HG03108 (cell line): ENCODE measurements at regions not wholly inside any gene's neighbourhood (a gene's known extent, or its start where the extent isn't known, plus 50 kb on each side); places are given as distances from the start of the nearest gene placed in this dataset.

Experiments used
- ATAC-seq: cut with Tn5 transposase; IDR thresholded peaks from one replicate; pipeline ENCODE4 v1.9.1; 2021; ENCODE audit warnings: moderate library complexity; ENCODE audit not compliant: unreplicated experiment

DNA sequence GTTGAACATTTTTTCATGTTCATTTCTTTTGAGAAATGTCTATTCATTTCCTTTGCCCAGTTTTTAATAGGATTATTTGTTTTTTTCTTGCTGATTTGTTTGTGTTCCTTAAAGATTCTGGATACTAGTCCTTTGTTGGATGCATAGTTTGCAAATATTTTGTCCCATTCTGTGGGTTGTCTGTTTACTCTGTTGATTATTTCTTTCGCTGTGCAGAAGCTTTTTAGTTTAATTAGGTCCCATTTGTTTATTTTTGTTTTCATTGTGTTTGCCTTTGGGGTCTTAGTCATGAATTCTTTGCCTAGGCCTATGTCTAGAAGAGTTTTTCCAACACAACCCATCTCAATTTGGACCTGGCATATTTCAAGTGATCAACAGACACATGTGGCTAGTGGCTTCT, 116.1 kb upstream of the GALNT2 start:
- ATAC-seq, result no peak

DNA sequence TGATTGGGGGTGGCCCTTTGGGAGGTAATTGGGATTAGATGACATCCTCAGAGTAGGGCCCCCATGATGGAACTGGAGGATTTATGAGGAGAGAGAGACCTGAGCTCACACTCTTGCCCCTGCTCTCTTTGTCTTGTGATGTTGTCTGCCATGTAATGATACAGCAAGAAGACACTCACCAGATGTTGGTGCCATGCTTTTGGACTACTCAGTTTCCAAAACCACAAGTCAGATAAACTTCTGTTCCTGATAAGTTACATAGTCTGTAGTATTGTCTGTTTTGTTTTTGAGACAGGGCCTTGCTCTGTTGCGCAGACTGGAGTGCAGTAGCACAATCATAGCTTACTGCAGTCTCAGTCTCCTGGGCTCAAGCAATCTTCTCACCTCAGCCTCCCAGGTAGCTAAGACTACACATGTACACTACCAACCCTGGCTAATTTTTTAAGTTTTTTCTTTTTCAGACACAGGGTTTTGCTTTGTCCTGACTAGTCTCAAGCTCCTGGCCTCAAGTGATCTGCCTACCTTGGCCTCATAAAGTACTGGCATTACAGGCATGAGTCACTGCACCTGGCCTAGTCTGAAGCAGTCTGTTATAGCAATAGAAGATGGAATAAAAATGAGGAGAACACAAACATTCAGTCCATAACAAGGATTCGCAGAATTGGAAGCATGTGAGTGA, 115.0 kb upstream of the GALNT2 start:
- ATAC-seq, result no peak

DNA sequence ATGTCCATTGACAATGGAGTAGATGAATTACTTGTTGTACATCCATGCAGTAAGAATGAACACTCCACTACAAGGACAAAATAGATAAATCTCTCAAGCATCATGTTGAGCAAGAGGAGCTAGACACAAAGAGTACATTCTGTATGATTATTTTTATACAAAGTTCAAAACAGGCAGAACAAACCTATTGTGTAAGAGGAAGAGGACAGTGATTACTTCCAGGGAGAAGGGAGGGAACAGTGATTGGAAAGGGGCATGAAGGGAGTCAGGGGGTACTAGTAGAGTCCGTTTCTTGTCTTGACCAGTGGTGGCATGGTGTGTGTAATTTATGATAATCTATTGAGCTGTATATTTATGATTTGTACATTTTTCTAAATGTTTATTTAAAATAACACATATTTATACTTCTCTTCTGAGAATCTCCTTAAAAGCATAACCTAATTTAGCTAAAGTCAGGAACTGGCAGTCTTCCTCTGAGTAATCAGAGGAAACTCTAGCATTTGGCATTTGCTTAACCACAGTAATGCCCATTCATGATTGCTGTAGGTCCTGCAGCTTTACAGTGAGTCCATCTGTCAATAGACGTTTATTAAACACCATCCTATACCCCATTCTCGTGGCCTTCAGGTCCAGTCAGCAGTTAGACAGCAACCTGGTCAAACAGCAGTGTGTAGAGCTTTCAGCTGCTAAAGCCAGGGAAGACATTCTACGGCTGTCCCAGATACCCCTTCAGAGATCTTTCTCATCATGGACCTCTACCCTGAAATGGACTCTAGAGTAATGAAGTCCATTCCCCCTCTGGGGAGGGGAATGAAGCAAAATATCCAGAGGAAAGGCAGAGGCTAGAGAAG, 114.1 kb upstream of the GALNT2 start:
- ATAC-seq, result no peak

- ATAC-seq, result no peak
Observed at GRCh38 chr1:229953736-229954326, 113.2 kb upstream of the GALNT2 start.

DNA sequence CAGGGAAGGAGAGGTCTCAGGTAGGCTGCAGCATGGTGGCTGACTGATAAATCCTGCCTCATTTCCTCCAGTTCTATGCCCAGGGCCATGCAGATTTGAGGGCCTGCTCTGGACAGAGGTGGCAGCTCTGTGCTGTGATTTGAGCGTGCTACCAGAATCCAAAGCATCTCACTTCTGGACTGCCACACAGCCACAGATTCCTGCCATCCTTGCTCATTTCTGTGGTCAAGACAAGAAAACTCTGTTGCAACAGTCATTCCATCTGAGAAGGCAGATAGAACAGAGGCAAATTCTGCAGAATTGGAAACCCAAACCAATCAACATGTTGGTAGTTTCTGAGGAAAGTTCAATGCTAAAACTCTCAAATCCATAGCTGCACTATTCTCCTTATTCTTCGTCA, 102.8 kb upstream of the GALNT2 start:
- ATAC-seq, result no peak

DNA sequence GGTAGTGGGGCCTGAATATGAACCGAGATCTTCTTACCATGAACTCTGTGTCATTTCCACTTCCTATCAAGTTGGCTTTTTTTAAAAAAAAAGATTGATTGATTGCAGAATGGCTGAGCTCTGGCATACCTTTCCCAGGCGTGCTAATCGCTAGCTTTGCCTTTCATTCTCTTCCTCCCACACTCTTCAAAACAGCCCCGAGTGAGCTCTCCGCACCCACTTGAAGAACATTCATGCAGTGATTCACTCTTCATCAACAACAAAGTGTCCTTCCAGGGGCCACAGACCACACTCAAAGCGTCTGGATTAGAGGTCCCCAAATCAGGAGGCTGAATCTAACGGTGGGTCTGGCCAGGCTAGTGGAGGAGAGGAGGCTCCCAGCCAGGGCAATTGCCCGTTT, 96.3 kb upstream of the GALNT2 start:
- no peak for ATAC-seq

GRCh38 chr1:229971141-229971540, 95.9 kb upstream of the GALNT2 start:
- ATAC-seq, result no peak

DNA sequence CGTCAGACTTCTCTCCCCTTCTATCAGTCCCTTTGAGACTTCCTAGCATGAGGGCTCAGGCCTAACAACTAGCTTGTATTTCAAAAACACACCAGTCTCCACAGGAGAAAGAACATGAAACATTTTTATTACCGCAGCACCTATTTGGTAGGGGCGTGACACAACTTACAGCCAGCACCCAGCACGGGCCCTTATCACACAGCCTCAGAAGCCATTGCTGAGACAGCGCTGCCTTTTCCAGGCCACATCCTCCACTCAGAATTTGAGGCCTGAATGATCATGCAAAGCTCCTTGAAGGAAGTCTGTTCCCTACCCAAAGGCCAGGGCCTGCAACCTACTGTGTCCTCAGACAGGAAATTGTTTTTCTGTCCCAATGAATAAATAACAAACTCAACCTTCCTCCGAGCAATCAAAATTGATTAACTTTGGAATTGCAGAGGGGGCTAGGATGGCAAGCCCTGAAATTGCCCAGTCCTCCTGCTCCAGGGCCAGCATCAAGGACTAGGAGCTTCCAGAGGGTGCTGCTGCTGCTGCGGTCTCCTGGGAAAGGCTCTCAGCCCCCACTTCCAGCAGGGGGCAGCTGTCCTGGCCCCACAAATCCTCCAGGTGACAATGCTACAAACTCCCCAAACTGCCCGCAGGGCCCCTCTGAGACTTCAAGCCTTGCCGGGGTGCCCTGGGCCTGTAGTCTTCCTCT, 94.3 kb upstream of the GALNT2 start:
- ATAC-seq, result no peak

DNA sequence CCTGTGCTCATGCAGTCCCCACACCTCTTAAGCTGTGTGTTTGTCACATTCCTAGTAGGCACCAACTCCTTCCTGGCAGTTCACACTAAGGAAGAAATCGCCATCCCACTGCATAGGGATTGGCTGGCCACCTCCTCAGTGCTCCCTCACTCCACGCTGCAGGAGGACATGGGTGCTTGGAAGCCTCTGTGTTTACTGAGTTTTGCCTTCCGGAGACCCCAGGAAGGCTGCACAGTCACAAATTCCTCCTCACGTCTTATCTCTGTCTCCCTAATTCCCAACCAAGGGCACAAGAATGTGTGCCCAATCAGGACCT, 93.8 kb upstream of the GALNT2 start:
- ATAC-seq, result no peak

DNA sequence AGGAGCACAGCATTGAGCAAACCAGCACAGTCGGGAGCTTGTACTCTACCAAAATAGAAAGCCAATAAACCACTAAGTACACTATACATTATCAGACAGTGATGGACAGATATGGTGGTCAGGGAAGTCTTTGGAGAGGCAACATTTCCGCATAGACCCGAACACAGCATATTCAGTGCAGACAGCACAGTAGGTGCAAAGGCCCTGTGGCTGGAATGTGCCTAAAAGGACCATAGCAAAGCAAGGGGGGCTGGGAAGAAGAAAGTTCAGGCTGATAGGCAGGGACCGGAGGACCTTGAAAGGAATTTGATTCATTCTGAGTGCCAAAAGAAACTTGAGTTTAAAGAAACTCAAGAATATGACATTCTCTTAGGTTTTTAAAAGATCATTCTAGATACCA, 92.0 kb upstream of the GALNT2 start:
- no peak for ATAC-seq

DNA sequence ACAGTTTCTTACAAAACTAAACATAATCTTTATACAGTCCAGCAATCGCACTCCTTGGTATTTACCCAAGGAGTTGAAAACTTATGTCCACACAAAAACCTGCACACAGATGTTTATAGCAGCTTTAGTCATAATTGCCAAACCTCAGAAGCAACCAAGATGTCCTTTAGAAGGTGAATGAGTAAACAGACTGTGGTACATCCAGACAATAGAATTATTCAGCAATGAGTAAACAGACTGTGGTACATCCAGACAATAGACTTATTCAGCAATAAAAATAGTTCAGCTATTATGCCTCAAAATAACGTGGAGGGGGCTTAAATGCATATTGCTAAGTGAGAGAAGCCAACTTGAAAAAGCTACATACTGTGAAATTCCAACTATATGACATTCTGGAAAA, 87.0 kb upstream of the GALNT2 start:
- ATAC-seq, result no peak

DNA sequence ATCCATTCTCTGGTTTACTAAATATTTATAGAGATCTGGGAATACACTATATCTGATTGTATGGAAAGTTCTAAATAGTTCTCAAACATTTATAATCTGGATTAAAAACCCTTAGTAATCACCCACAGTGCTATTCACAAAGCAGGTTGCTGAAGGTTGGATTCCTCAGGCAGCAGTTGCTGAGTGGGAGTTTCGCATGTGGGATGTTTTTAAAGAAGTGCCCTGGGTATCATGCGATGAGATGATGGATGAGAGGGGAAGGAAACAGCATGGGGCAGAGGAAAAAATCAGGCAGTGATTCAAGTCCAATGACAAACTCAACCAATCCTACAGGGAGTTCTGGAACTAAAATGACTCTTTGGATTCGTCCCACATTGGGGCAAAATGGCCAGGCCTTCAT, 85.3 kb upstream of the GALNT2 start:
- ATAC-seq, result no peak

DNA sequence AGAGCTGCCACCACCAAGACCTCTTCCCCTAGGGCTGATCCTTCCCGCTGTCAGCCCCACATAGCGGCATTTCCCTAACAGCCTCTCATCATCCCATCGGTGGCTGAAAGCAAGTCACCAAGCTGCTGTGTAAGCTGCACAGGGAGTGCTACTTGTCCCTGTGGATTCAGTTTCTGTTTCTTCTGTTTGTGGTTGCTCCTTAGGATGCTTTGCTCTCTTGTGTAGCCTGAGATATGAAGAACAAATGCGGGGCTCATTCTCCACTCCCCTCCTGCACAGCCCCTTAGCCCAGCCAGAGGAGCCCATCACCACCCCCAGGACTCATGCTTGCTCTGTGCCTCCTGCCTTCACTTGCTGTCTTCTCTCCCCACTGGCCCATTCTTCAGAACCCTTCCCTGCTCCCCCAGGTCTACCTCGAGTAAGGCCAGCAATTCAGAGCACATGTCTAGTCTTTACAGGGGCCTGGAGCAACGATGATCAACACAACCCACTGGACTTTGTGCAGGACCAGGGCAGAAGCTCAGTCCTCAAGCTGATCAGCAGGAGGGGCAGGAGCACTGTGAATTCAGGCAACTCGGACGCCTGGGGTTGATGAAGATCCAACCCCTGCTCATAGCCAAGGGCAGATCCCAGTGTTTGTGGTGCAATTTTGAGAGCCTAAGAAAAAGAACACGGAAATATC, 82.6 kb upstream of the GALNT2 start:
- ATAC-seq, result no peak

GRCh38 chr1:229984992-229985612, 81.9 kb upstream of the GALNT2 start:
- ATAC-seq, result no peak

GRCh38 chr1:229985613-229986010, 81.4 kb upstream of the GALNT2 start:
- ATAC-seq, result no peak

GRCh38 chr1:229986737-229987337, 80.2 kb upstream of the GALNT2 start:
- ATAC-seq, result no peak

DNA sequence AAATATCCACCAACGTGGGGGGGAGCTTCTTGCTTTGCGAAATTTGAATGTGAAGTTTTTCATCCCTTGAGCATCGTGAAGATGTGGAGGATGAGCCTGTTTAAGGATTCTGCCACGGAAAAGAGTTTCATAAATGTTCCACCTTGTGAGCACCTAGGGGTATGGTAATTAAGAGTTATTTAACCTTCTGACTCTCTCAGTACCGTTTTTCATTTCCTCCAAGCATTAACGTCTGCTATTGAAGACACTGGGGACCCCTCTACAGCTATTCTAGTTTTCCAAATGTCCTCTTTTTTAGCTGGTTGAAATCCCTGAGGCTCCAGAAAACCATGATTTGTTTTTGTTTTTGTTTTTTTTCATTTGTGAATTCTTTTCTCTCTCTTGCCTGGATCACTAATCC, 79.1 kb upstream of the GALNT2 start:
- no peak for ATAC-seq

- ATAC-seq, result no peak
Observed at GRCh38 chr1:229988534-229988933, 78.5 kb upstream of the GALNT2 start.

DNA sequence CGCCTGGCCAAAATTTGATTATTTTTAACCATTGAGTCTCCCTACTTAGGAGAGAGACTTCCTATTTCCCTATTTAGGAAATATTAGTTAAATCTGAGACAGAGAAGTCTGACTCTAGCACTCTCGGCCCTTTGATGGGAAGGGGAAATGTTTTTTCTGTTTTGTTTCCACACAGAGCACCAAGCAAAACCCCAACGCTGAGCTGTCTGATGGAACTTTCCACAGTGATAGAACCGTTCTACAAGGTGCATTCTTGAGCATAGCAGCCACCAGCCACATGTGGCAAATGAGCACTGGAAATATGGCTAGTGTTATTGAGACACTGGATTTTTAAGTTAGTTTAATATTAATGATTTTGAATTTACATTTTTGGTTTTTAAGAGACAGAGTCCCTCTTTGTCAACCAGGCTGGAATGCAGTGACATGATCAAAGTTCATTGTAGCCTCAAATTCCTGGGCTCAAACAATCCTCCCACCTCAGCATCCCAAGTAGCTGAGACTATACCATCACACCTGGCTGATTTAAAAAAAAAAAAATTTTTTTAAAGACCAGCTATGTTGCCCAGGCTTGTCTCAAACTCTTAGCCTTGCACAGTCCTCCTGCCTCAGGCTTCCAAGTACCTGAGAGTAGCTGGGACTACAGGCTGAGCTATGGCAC, 77.3 kb upstream of the GALNT2 start:
- no peak for ATAC-seq

GRCh38 chr1:229990326-229990725, 76.7 kb upstream of the GALNT2 start:
- ATAC-seq, result no peak
